ENCODE measurements at regions not wholly inside any gene's neighbourhood (a gene's known extent, or its start where the extent isn't known, plus 50 kb on each side); places are given as distances from the start of the nearest gene placed in this dataset.

DNA sequence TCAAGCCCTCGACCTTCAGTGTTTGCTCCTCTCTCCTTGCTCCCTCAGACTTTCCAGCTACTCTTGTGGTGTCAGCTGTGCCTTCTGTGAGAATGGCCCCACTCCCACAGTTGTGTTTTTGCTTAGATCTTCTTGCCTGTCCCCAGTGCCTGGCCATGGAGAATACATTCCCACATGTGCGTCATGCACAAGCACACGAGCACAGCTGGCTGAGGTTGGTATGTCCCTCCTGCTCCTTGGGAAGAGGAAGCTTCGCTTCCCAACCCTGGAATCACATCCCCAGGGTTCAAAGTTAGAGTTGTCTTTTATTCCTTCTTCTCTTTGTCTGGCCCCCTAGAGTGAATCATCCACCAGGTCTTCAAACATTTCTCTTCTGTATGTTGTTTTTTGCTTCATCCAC is 518.6 kb downstream of the CCDC171 start:
- Histone ChIP-seq H3K27me3 (replicated peaks; ENCODE audit: control insufficient read depth, insufficient read depth, low read length) (no peaks in the 10 kb centered on the region), H3K4me3 (replicated peaks; ENCODE audit: low read depth, low read length) (no peak overlapping the region), H3K36me3 (ENCODE audit: control insufficient read depth, insufficient read depth, low read length) (no peaks in the 10 kb centered on the region)
- no peak for DNase-seq (ENCODE audit: extremely low read depth, insufficient read length)
- TF ChIP-seq CTCF (IDR thresholded peaks at IDR 0.05; ENCODE audit: insufficient read depth, low read length, poor library complexity, severe bottlenecking) = no peak

DNA sequence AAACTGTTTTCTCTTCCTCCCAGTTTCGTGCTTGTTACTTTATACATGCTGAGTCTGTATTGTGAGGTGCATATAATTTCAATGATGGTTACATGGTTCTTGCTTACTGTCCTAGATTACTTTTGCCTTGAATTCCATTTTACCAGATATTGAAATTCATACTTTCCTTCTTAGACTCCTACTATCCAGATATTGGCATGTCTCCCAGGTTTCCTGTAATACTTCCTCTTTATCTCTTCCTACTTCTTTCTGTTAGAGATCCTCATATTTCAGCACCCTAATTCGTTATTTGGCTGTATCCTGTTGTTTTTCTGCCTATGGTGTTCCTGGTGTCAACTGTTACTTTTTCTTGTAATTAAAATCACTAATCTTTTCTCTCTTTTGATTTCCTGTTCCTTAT is 522.1 kb downstream of the CCDC171 start:
- no peak for TF ChIP-seq CTCF (IDR thresholded peaks at IDR 0.05; ENCODE audit: insufficient read depth, low read length, poor library complexity, severe bottlenecking)
- no peak for DNase-seq (ENCODE audit: extremely low read depth, insufficient read length)
- no peaks in the 10 kb centered on the region for H3K36me3 ChIP-seq (ENCODE audit: control insufficient read depth, insufficient read depth, low read length)

GRCh38 chr9:16075696-16076095 is 522.9 kb downstream of the CCDC171 start:
- Histone ChIP-seq H3K27me3 (replicated peaks; ENCODE audit: control insufficient read depth, insufficient read depth, low read length) (no peaks in the 10 kb centered on the region; the same call in 1 of the 2 replicates), H3K36me3 (ENCODE audit: control insufficient read depth, insufficient read depth, low read length) (no peaks in the 10 kb centered on the region), H3K4me3 (replicated peaks; ENCODE audit: low read depth, low read length) (no peak overlapping the region)
- TF ChIP-seq CTCF (IDR thresholded peaks at IDR 0.05; ENCODE audit: insufficient read depth, low read length, poor library complexity, severe bottlenecking) = no peak
- DNase-seq (ENCODE audit: extremely low read depth, insufficient read length) = no peak

More for the DNA sequence above, 522.1 kb downstream of the CCDC171 start:
- Histone ChIP-seq H3K27me3 (replicated peaks; ENCODE audit: control insufficient read depth, insufficient read depth, low read length) (no peaks in the 10 kb centered on the region; the same call in 1 of the 2 replicates), H3K4me3 (replicated peaks; ENCODE audit: low read depth, low read length) (no peak overlapping the region)

GRCh38 chr9:16076511-16076910 is 523.7 kb downstream of the CCDC171 start:
- no peaks in the 10 kb centered on the region; the same call in 1 of the 2 replicates for H3K27me3 ChIP-seq (replicated peaks; ENCODE audit: control insufficient read depth, insufficient read depth, low read length)
- H3K4me3 ChIP-seq (replicated peaks; ENCODE audit: low read depth, low read length) = no peak overlapping the region
- TF ChIP-seq CTCF (IDR thresholded peaks at IDR 0.05; ENCODE audit: insufficient read depth, low read length, poor library complexity, severe bottlenecking) = no peak
- no peak for DNase-seq (ENCODE audit: extremely low read depth, insufficient read length)
- no peaks in the 10 kb centered on the region for H3K36me3 ChIP-seq (ENCODE audit: control insufficient read depth, insufficient read depth, low read length)

DNA sequence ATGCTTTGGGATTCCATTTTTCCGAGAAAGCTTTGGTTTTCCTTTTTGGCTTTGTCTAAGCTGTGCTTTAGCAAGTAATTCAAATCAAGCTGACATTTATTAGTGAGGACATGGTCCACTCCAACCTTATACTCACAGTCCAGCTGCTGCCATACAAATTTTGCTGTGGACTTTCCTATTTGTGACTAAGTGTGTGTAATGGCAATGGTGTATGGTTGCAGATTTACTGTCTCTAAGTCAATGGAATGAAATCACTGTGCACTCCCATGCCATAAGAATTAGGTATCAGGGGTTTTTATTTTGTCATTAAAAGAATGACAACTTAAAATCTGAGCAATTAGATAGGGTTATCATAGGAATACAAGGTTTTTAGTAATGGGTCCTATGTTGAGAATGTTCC is 530.0 kb downstream of the CCDC171 start:
- no peak overlapping the region for H3K4me3 ChIP-seq (replicated peaks; ENCODE audit: low read depth, low read length)
- DNase-seq (ENCODE audit: extremely low read depth, insufficient read length) = no peak
- no peaks in the 10 kb centered on the region for H3K36me3 ChIP-seq (ENCODE audit: control insufficient read depth, insufficient read depth, low read length)
- H3K27me3 ChIP-seq (replicated peaks; ENCODE audit: control insufficient read depth, insufficient read depth, low read length) = no peaks in the 10 kb centered on the region; the same call in 1 of the 2 replicates
- TF ChIP-seq CTCF (IDR thresholded peaks at IDR 0.05; ENCODE audit: insufficient read depth, low read length, poor library complexity, severe bottlenecking) = no peak

DNA sequence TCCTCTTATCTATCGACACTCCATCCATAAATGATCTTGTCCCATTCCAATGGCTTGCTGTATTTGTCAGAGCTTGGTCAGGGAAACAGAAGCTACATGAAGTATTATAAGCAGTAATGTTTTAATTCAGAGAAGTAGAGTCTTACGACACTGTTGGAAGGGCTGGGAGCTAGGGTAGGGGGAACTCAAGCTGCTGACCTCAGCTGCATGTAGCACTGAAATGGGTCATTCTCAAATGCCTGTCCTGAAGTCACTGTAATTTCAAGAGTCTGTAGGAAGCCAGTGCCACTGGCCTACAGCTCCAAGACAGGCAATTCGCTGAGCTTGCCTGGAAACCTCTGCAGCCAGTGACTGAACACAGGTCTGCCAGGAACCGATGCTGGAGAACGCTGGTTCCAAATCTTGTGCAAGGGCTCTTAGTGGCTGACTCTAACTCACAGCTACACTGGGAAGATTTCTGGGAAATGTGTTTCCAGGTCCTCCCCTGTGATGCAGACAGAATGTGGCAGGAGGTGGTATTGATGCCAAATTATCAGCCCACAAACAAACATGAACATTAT is 532.4 kb downstream of the CCDC171 start:
- TF ChIP-seq CTCF (IDR thresholded peaks at IDR 0.05; ENCODE audit: insufficient read depth, low read length, poor library complexity, severe bottlenecking) = no peak
- H3K27me3 ChIP-seq (replicated peaks; ENCODE audit: control insufficient read depth, insufficient read depth, low read length) = no peaks in the 10 kb centered on the region
- H3K4me3 ChIP-seq (replicated peaks; ENCODE audit: low read depth, low read length) = no peak overlapping the region
- DNase-seq (ENCODE audit: extremely low read depth, insufficient read length) = no peak
- no peaks in the 10 kb centered on the region for H3K36me3 ChIP-seq (ENCODE audit: control insufficient read depth, insufficient read depth, low read length)
